Chondrocyte (in vitro differentiated cells): ENCODE measurements at regions not wholly inside any gene's neighbourhood (a gene's known extent, or its start where the extent isn't known, plus 50 kb on each side); places are given as distances from the start of the nearest gene placed in this dataset.

Experiments
- DNase-seq: peaks from one replicate; pipeline ENCODE4 v3.0.0; 2021; ENCODE audit warnings: mixed read lengths, low spot score
- H3K27ac Mint-ChIP-seq: one replicate; pipeline ENCODE4 v1.8.0; 2021; ENCODE audit warnings: mild to moderate bottlenecking, moderate library complexity, mixed read lengths; ENCODE audit not compliant: unreplicated experiment
- H3K27me3 Mint-ChIP-seq: 2 replicates; pipeline ENCODE4 v1.8.0; 2021; ENCODE audit warnings: low read depth, mixed read lengths
- H3K36me3 Mint-ChIP-seq: 2 replicates; pipeline ENCODE4 v1.8.0; 2021; ENCODE audit warnings: low read depth, mixed read lengths
- H3K4me1 Mint-ChIP-seq: 2 replicates; pipeline ENCODE4 v1.8.0; 2021; ENCODE audit warnings: low read depth, mild to moderate bottlenecking, mixed read lengths
- H3K4me3 Mint-ChIP-seq: one replicate; pipeline ENCODE4 v1.8.0; 2021; ENCODE audit warnings: mild to moderate bottlenecking, moderate library complexity, mixed read lengths; ENCODE audit not compliant: unreplicated experiment
- H3K9me3 Mint-ChIP-seq: 2 replicates; pipeline ENCODE4 v1.8.0; 2021; ENCODE audit warnings: low read depth, mixed read lengths
- CTCF ChIP-seq: fragments of 200-600 bp; sonication (generic); IDR thresholded peaks from 2 replicates; pipeline ENCODE4 v1.5.0; 2021; ENCODE audit warnings: antibody characterized with exemption, mild to moderate bottlenecking, moderate library complexity

DNA sequence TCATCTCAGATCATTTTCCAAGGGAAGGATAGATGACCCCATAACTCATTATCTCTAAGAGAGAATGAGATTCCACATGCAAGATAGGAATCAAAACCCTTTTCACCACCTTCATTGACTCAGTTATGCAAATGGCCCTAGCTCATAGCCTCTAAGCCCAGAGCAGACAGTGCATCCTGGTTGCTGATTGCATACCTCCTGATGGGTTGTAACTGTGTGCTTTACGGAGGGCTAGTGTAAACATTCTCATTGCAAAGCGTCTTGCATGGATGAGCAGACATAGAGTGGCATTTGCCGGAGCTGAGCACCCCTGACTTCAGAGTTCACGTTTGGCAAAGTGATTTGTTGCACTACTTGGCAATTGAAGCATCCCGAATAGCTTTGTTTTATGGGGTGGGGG, 151.0 kb downstream of the VCX3A start:
- no peaks in the 10 kb centered on the region for H3K36me3 Mint-ChIP-seq
- no peaks in the 10 kb centered on the region for H3K27me3 Mint-ChIP-seq
- TF ChIP-seq CTCF = no peak
- peaks cover 19% of the 10 kb centered on the region for H3K9me3 Mint-ChIP-seq
- DNase-seq = no peak
- no peak overlapping the region for H3K27ac Mint-ChIP-seq
- H3K4me3 Mint-ChIP-seq = no peak overlapping the region
- H3K4me1 Mint-ChIP-seq = no peaks in the 10 kb centered on the region

GRCh38 chrX:6383488-6383887, 151.4 kb downstream of the VCX3A start:
- no peak overlapping the region for H3K27ac Mint-ChIP-seq
- no peak for TF ChIP-seq CTCF
- no peak overlapping the region for H3K4me3 Mint-ChIP-seq
- no peak for DNase-seq
- H3K9me3 Mint-ChIP-seq = peaks cover 19% of the 10 kb centered on the region
- H3K27me3 Mint-ChIP-seq = no peaks in the 10 kb centered on the region
- H3K4me1 Mint-ChIP-seq = no peaks in the 10 kb centered on the region
- no peaks in the 10 kb centered on the region for H3K36me3 Mint-ChIP-seq

DNA sequence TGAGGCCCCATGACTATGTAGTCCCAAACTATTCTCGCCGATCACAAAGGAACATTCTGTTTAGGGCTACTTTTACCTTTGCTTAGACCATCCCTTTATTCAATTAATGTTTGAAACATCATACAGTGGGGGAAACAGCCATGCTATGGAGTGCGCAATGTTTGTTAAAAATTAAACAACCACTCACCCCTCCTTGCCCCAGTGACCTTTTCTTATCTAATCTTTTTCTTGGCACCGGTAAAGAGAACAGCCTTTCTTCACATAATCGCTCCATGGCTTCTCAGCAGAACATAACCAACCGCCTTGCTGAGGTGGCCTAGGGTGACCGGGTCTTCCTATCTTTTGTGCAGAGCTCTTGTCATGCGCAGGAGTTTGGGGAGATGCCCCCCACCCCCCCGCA, 152.6 kb downstream of the VCX3A start:
- Mint-ChIP-seq H3K4me3 (no peak overlapping the region), H3K27me3 (no peaks in the 10 kb centered on the region), H3K27ac (no peak overlapping the region), H3K36me3 (no peaks in the 10 kb centered on the region), H3K9me3 (peaks cover 17% of the 10 kb centered on the region), H3K4me1 (no peaks in the 10 kb centered on the region)
- TF ChIP-seq CTCF = no peak
- no peak for DNase-seq

DNA sequence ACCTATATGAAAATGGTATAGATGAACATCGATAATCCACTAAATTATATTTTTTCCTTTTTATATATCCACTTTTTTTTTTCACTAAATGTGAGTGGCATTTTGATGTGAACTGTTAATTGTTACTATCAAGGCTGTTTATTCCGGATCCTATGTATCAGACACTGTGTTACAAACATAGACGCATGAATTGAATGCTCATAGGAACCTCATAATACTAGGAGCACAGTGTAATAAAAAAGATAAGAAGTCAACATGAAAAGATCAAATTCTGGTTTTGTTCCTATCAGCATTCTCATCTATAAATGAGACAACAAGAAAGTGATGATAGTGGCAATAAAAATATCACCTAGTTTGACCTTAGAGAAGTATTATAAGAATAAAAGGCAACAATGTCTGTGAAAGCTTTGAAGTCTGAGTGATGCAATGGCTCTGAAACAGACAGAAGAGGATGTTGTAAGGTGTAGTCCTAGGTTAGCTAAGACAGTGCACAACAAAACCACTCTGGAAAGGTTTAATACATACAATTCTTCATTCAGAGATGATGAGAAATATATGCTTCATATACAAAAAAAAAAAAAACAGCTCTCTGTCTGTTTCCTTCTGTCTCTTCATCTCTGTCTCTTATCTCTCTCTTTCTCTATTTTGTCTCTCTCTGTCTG, 148.6 kb upstream of the NLGN4X start:
- Mint-ChIP-seq H3K27ac (no peak overlapping the region), H3K36me3 (no peaks in the 10 kb centered on the region), H3K27me3 (no peaks in the 10 kb centered on the region), H3K4me1 (no peaks in the 10 kb centered on the region), H3K9me3 (no peaks in the 10 kb centered on the region), H3K4me3 (no peak overlapping the region)
- no peak for TF ChIP-seq CTCF
- no peak for DNase-seq

DNA sequence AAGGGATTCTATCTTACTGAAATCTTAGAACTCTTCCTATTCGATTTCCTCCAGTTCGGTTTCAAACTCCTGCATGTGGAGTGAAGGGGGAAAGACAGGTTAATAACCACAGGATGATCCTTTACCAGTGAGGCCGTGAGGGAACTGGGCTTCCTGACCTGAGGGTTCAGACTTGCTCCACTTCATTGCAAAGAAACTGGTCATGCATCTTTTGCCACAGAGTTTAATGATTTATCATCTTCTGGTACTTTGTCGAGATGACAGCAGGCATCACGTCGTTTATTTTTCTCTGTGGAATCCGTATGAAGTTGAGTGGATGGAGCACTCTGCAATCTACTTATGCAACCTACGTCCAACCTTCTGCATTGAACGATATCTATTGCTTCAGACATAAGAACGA, 145.9 kb upstream of the NLGN4X start:
- no peaks in the 10 kb centered on the region for H3K27me3 Mint-ChIP-seq
- no peak for TF ChIP-seq CTCF
- H3K4me1 Mint-ChIP-seq = no peaks in the 10 kb centered on the region
- H3K36me3 Mint-ChIP-seq = no peaks in the 10 kb centered on the region
- H3K9me3 Mint-ChIP-seq = no peaks in the 10 kb centered on the region
- no peak overlapping the region for H3K4me3 Mint-ChIP-seq
- no peak overlapping the region for H3K27ac Mint-ChIP-seq
- DNase-seq = no peak
